Body of pancreas (tissue), 4 donors: ENCODE measurements at regions not wholly inside any gene's neighbourhood (a gene's known extent, or its start where the extent isn't known, plus 50 kb on each side); places are given as distances from the start of the nearest gene placed in this dataset.

ENCODE experiments used
- POLR2A ChIP-seq, 3 donors: fragments of 450-650 bp; IDR thresholded peaks; one replicate each; pipeline ENCODE4 v1.6.1; 2016; ENCODE audit warnings: antibody characterized with exemption in 3 of 3, mild to moderate bottlenecking in 2 of 3
- TF ChIP-seq, protein P1 (sequence below), 7 experiments: fragments of 450-650 bp in 4 of 7; fragments of 200-600 bp in 3 of 7; sonication (generic) in 3 of 7; IDR thresholded peaks; one replicate each; pipeline ENCODE4 v1.5.1; 2016 to 2019; ENCODE audit warnings: antibody characterized with exemption in 7 of 7

DNA sequence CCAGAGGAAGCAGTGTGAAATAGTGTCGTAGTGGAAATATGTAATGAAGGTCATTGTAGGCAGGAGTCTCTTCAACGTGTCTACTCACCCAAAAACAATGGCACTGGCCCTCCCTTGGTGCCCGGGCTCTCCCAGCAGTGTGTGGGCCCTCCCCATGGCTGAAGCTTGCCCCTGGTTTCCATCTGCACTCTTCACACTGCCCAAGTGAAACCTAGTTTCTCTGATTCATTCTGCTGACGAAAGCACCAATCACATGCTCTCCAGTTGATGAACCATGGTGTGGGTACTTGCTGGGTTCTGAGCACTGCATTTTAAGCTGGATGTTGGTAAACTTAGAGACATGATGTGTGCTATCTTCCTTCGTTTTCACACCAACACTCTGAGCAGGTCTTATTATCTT, 61.0 kb upstream of the AGBL1 start:
- TF ChIP-seq, protein P1, sequence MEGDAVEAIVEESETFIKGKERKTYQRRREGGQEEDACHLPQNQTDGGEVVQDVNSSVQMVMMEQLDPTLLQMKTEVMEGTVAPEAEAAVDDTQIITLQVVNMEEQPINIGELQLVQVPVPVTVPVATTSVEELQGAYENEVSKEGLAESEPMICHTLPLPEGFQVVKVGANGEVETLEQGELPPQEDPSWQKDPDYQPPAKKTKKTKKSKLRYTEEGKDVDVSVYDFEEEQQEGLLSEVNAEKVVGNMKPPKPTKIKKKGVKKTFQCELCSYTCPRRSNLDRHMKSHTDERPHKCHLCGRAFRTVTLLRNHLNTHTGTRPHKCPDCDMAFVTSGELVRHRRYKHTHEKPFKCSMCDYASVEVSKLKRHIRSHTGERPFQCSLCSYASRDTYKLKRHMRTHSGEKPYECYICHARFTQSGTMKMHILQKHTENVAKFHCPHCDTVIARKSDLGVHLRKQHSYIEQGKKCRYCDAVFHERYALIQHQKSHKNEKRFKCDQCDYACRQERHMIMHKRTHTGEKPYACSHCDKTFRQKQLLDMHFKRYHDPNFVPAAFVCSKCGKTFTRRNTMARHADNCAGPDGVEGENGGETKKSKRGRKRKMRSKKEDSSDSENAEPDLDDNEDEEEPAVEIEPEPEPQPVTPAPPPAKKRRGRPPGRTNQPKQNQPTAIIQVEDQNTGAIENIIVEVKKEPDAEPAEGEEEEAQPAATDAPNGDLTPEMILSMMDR (IDR thresholded peaks at IDR 0.05): no peak
- TF ChIP-seq POLR2A (IDR thresholded peaks at IDR 0.05): no peak
